Calu3 (cell line): ENCODE measurements at regions not wholly inside any gene's neighbourhood (a gene's known extent, or its start where the extent isn't known, plus 50 kb on each side); places are given as distances from the start of the nearest gene placed in this dataset.

ENCODE experiments used
- BruUV-seq: library from RNA; stranded (reverse); fragments of 400-500 nt; replicated peaks from 2 replicates; lab custom pipeline; 2021; lab: Mats Ljungman, UMichigan
- CTCF ChIA-PET: fragments of 300-600 bp; sonication (Branson Sonifier 250); formaldehyde crosslinking; loops from one replicate; lab custom pipeline; 2022; ENCODE audit warnings: antibody characterized with exemption; lab: Charles Lee
- DNase-seq: peaks from one replicate; pipeline ENCODE4 v3.0.0; 2022
- H3K27ac Mint-ChIP-seq: one replicate; pipeline ENCODE4 v1.8.0; 2022; ENCODE audit warnings: mixed read lengths; ENCODE audit not compliant: unreplicated experiment
- H3K27me3 Mint-ChIP-seq: one replicate; pipeline ENCODE4 v1.8.0; 2022; ENCODE audit warnings: mixed read lengths; ENCODE audit not compliant: unreplicated experiment
- H3K36me3 Mint-ChIP-seq: one replicate; pipeline ENCODE4 v1.8.0; 2022; ENCODE audit warnings: mild to moderate bottlenecking, moderate library complexity, mixed read lengths; ENCODE audit not compliant: insufficient read depth, unreplicated experiment
- H3K4me1 Mint-ChIP-seq: one replicate; pipeline ENCODE4 v1.8.0; 2022; ENCODE audit warnings: mild to moderate bottlenecking, low read depth, mixed read lengths; ENCODE audit not compliant: unreplicated experiment
- H3K4me3 Mint-ChIP-seq: one replicate; pipeline ENCODE4 v1.8.0; 2022; ENCODE audit warnings: mild to moderate bottlenecking, low read depth, moderate library complexity, mixed read lengths; ENCODE audit not compliant: unreplicated experiment
- H3K9me3 Mint-ChIP-seq: one replicate; pipeline ENCODE4 v1.8.0; 2022; ENCODE audit warnings: low read depth, mixed read lengths; ENCODE audit not compliant: unreplicated experiment
- intact Hi-C: fragments of 100-400 bp; cut with micrococcal nuclease; formaldehyde crosslinking; loops from one replicate; pipeline ENCODE4 v1.10.0; 2022; ENCODE audit not compliant: unreplicated experiment
- TF ChIP-seq, protein P1 (sequence below): fragments of 200-600 bp; IDR thresholded peaks from one replicate; pipeline ENCODE4 v1.8.0; 2022; ENCODE audit warnings: antibody characterized with exemption; ENCODE audit not compliant: unreplicated experiment

DNA sequence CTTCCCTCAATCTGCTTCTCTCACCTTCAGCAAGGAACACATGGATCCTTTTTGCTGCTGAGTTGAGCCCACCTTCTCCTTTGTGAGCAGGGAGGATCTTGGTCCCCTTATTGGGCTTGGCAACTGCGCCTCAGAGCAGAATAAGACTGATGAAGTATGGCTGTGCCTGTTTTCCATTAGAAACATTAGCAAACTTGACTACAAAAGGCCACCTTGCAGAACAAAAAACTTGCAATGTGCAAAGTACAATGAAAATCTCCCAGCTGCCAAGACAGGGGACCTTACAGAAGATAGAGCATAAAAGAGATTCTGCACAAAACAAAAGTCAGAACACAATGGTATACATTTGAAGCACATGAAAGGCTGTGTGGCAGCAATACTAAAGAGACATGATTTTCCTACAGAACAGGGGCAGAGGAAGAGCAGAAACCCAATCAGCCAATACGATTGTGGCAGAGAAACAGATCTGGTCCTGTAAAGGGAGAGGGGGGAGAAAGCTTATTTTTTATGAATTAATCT is 173.5 kb upstream of the SNX19 start:
- intact Hi-C loops = no loop called here
- Mint-ChIP-seq H3K27me3 (no peaks in the 10 kb centered on the region), H3K4me3 (no peak overlapping the region), H3K9me3 (peaks cover 9% of the 10 kb centered on the region), H3K4me1 (no peaks in the 10 kb centered on the region), H3K27ac (no peak overlapping the region), H3K36me3 (no peaks in the 10 kb centered on the region)
- TF ChIP-seq, protein P1, sequence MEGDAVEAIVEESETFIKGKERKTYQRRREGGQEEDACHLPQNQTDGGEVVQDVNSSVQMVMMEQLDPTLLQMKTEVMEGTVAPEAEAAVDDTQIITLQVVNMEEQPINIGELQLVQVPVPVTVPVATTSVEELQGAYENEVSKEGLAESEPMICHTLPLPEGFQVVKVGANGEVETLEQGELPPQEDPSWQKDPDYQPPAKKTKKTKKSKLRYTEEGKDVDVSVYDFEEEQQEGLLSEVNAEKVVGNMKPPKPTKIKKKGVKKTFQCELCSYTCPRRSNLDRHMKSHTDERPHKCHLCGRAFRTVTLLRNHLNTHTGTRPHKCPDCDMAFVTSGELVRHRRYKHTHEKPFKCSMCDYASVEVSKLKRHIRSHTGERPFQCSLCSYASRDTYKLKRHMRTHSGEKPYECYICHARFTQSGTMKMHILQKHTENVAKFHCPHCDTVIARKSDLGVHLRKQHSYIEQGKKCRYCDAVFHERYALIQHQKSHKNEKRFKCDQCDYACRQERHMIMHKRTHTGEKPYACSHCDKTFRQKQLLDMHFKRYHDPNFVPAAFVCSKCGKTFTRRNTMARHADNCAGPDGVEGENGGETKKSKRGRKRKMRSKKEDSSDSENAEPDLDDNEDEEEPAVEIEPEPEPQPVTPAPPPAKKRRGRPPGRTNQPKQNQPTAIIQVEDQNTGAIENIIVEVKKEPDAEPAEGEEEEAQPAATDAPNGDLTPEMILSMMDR = no peak
- CTCF ChIA-PET = no interaction called here
- BruUV-seq = no TSS peak
- DNase-seq = no peak

DNA sequence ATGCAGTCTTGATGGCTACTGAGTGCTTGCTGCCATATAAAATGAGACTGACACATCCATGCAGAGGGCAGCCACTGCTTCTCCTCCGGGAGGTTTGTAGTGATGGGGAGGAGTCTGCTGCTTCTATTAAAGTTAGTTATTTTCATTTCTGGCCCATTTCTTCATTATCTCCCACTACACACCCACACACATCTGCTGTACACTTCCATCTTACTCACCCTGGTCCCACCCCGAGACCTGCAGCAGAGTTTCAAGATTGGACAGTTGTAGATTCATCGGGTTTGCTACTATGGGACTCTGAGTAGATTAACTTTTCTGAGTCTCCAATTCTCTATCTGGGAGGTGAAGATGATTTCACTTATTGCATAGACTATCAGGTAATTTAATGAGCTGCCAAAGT is 176.2 kb upstream of the SNX19 start:
- Mint-ChIP-seq H3K4me1 (no peaks in the 10 kb centered on the region), H3K36me3 (no peaks in the 10 kb centered on the region), H3K27ac (no peak overlapping the region), H3K4me3 (no peak overlapping the region), H3K9me3 (peaks cover 6% of the 10 kb centered on the region), H3K27me3 (no peaks in the 10 kb centered on the region)
- BruUV-seq = no TSS peak
- intact Hi-C loops = no loop called here
- CTCF ChIA-PET = no interaction called here
- DNase-seq = no peak
- TF ChIP-seq, protein P1 = no peak

DNA sequence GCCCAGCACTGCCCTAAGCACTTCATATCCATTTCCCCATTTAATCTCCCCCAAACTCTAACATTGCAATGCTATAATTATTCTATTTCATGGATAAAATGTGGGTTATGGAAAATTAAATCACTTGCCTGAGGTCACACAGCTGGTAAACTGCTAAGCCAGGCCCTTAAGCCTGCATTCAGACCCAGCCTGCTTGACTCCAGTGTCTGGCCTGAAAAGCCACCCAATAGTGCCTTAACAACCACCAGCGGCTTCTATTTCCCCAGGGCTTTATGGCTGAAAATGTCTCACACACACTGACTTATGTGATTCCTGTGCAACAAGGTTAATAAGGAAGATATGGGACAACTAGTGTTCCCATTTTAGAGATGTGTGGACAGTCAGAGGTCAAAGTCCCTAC is 178.5 kb upstream of the SNX19 start:
- H3K9me3 Mint-ChIP-seq = peaks cover 11% of the 10 kb centered on the region
- H3K4me1 Mint-ChIP-seq = no peaks in the 10 kb centered on the region
- no peak for DNase-seq
- no peaks in the 10 kb centered on the region for H3K27me3 Mint-ChIP-seq
- intact Hi-C loops = no loop called here
- no peaks in the 10 kb centered on the region for H3K36me3 Mint-ChIP-seq
- TF ChIP-seq, protein P1 = no peak
- no TSS peak for BruUV-seq
- no peak overlapping the region for H3K27ac Mint-ChIP-seq
- CTCF ChIA-PET = interaction anchor here (0.6 kb wide), 1 partner anchor 32 kb away, joined by 4 read pairs; no protein-coding TSS in a partner anchor
- H3K4me3 Mint-ChIP-seq = no peak overlapping the region

DNA sequence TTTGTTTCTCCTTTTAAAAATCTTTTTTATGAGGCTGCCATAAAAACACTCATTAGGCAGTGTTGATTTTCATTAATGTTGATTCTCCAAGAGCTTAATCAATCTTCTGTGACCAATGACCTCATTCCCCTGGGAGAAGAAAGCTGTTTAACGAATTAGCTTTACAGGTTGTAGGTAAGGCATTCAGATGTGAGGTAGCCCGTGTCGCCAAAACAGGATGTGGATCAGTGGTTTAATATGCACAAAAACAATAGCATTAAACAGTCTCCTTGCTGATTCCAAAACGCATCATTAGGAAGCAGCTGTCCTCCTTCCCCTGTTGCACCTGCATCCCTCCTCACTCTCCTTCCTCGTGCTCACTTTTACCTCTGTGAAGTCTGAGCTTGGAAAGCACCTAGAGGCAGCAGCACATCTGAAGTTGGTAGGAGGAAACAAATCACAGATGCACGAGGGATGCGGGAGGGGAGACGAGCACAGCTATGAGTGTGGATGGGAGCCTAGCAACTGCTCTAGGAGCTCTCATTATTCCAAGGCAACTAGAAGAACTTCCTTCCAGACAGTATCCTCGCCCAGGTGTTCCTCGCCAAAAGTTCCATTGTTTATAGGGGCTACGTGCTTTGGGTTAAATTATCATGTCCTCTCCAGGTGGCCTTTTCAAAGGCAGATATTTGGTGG is 179.4 kb upstream of the SNX19 start:
- no TSS peak for BruUV-seq

More for the DNA sequence above, 179.4 kb upstream of the SNX19 start:
- no peak overlapping the region for H3K27ac Mint-ChIP-seq
- intact Hi-C loops = no loop called here
- no peaks in the 10 kb centered on the region for H3K36me3 Mint-ChIP-seq
- TF ChIP-seq, protein P1 = no peak
- peaks cover 13% of the 10 kb centered on the region for H3K9me3 Mint-ChIP-seq
- H3K4me3 Mint-ChIP-seq = no peak overlapping the region
- H3K27me3 Mint-ChIP-seq = no peaks in the 10 kb centered on the region
- H3K4me1 Mint-ChIP-seq = no peaks in the 10 kb centered on the region
- DNase-seq = no peak
- CTCF ChIA-PET = no interaction called here
